Liver (tissue), 3 donors: ENCODE measurements at regions not wholly inside any gene's neighbourhood (a gene's known extent, or its start where the extent isn't known, plus 50 kb on each side); places are given as distances from the start of the nearest gene placed in this dataset.

ENCODE experiments used
- ATF3 ChIP-seq: IDR thresholded peaks from 2 replicates; pipeline ENCODE4 v1.6.1; 2016; ENCODE audit warnings: antibody characterized with exemption
- CTCF ChIP-seq: fragments of 150-350 bp; IDR thresholded peaks from 2 replicates; pipeline ENCODE4 v1.5.1; 2017; ENCODE audit warnings: improper control_type of control experiment, low read depth, low read length; ENCODE audit not compliant: missing input control
- EGR1 ChIP-seq, 2 donors: IDR thresholded peaks; 2 replicates each; pipeline ENCODE4 v1.6.1; 2016 to 2018; ENCODE audit warnings: antibody characterized with exemption in 2 of 2, low read depth in 2 of 2
- FOXA1 ChIP-seq: IDR thresholded peaks from 2 replicates; pipeline ENCODE4 v1.6.1; 2016; ENCODE audit warnings: antibody characterized with exemption
- GABPA ChIP-seq, 2 donors: IDR thresholded peaks in 1 of 2; conservative IDR thresholded peaks in 1 of 2; 2 replicates each; pipeline ENCODE4 v1.6.1; 2016; ENCODE audit warnings: antibody characterized with exemption in 2 of 2, mild to moderate bottlenecking in 1 of 2, moderate library complexity in 1 of 2
- HNF4A ChIP-seq, 2 donors: conservative IDR thresholded peaks; 2 replicates each; pipeline ENCODE4 v1.6.1; 2016; ENCODE audit warnings: antibody characterized with exemption in 2 of 2, mild to moderate bottlenecking in 2 of 2
- JUND ChIP-seq, 2 donors: IDR thresholded peaks; 2 replicates each; pipeline ENCODE4 v1.6.1; 2016; ENCODE audit warnings: antibody characterized with exemption in 2 of 2
- MAX ChIP-seq: IDR thresholded peaks from 2 replicates; pipeline ENCODE4 v1.6.1; 2016; ENCODE audit warnings: antibody characterized with exemption
- RAD21 ChIP-seq, 2 donors: IDR thresholded peaks; 2 replicates each; pipeline ENCODE4 v1.6.1; 2016; ENCODE audit warnings: antibody characterized with exemption in 2 of 2, mild to moderate bottlenecking in 2 of 2
- REST ChIP-seq: IDR thresholded peaks from 2 replicates; pipeline ENCODE4 v1.6.1; 2016; ENCODE audit warnings: antibody characterized with exemption, mild to moderate bottlenecking
- SP1 ChIP-seq: IDR thresholded peaks from 2 replicates; pipeline ENCODE4 v1.6.1; 2018; ENCODE audit warnings: antibody characterized with exemption, mild to moderate bottlenecking
- TAF1 ChIP-seq: conservative IDR thresholded peaks from 2 replicates; pipeline ENCODE4 v1.6.1; 2016; ENCODE audit warnings: antibody characterized with exemption, mild to moderate bottlenecking
- YY1 ChIP-seq: IDR thresholded peaks from 2 replicates; pipeline ENCODE4 v1.6.1; 2016; ENCODE audit warnings: antibody characterized with exemption, mild to moderate bottlenecking
- ZBTB33 ChIP-seq: IDR thresholded peaks from 2 replicates; pipeline ENCODE4 v1.6.1; 2016; ENCODE audit warnings: antibody characterized with exemption
- donor health status: healthy.
- donor health status: healthy.

- TF ChIP-seq GABPA (IDR thresholded peaks at IDR 0.05 in 1 of 2, conservative IDR thresholded peaks at IDR 0.05 in 1 of 2) (no peak), CTCF (no peak), FOXA1 (no peak), REST (no peak), TAF1 (no peak), YY1 (no peak), EGR1 (IDR thresholded peaks at IDR 0.05; ENCODE audit: low read depth in 2 of 2) (no peak), MAX (no peak), RAD21 (IDR thresholded peaks at IDR 0.05) (no peak), JUND (IDR thresholded peaks at IDR 0.05) (no peak), SP1 (no peak), ZBTB33 (no peak), ATF3 (no peak), HNF4A (conservative IDR thresholded peaks at IDR 0.05) (no peak)
Observed at GRCh38 chr6:148239801-148240460, 102.7 kb upstream of the SASH1 start.
